ENCODE measurements at regions not wholly inside any gene's neighbourhood (a gene's known extent, or its start where the extent isn't known, plus 50 kb on each side); places are given as distances from the start of the nearest gene placed in this dataset.
A peak's percentile ranks its signal among the peaks of the same experiment; 100 is the strongest.

DNA sequence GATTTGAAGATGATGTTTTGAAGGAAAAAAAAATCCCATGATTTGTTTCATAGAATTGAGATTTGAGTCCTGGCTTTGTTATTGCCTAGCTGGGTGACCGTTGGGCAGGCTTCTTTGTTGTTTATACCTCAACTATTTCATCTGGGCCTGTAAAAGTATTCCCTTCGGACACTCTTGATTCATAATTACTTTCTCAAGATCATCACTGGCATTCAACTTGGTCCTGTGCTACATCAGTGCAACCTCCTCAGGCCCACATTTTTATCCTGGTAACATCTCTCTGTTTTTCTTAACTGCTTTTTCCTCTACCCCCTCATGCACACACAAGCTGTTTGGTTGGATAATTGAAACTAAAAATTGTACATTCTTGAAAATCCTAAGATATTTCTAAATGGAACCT lies 67.5 kb upstream of the P3H2 start:
- Histone ChIP-seq H3K36me3 (replicated peaks in 1 of 2; ENCODE audit: control insufficient read depth in 1 of 2, insufficient read depth in 2 of 2, low read length in 1 of 2) (no peaks in the 10 kb centered on the region), H3K4me2 (no peak overlapping the region), H3K9me2 (no peaks in the 10 kb centered on the region), H2AFZ (ENCODE audit: low read depth) (no peak overlapping the region), H3K9ac (no peak overlapping the region), H3K9me3 (no peaks in the 10 kb centered on the region), H3F3A (replicated peaks; ENCODE audit: insufficient read depth) (peaks cover 8% of the 10 kb centered on the region), H3K79me2 (ENCODE audit: insufficient read depth) (no peaks in the 10 kb centered on the region), H3K4me3 (ENCODE audit: low read depth in 2 of 2, low read length in 1 of 2) (no peak overlapping the region), H4K20me1 (ENCODE audit: insufficient read depth) (no peaks in the 10 kb centered on the region), H3K27ac (ENCODE audit: low read depth in 2 of 2, low read length in 1 of 2) (no peak overlapping the region), H3K27me3 (ENCODE audit: insufficient read depth) (no peaks in the 10 kb centered on the region; the same call in 1 of the 2 replicates), H3K4me1 (ENCODE audit: control insufficient read depth in 1 of 2, insufficient read depth in 2 of 2, low read depth in 1 of 2, low read length in 1 of 2) (no peaks in the 10 kb centered on the region; a peak in 1 of 4 replicates)
- ChIA-PET POLR2A (no interaction called here), CTCF (interaction anchor here (0.6 to 1.5 kb wide), 5 partner anchors 9 to 236 kb away, joined by 3 to 4 read pairs (median 3); no protein-coding TSS in a partner anchor)
- WGBS (ENCODE audit: low lambda C conversion rate) = 53% methylated on average over 2 of the region's 2 CpGs
- TF ChIP-seq RCOR1 (IDR thresholded peaks at IDR 0.05; ENCODE audit: low read length) = no peak
- no peak for TF ChIP-seq FOSL2 (IDR thresholded peaks at IDR 0.05; ENCODE audit: borderline replicate concordance, low read depth)
- no peak for TF ChIP-seq GATA2 (CRISPR knock-in tag; IDR thresholded peaks at IDR 0.05)
- no peak for TF ChIP-seq EP300 (IDR thresholded peaks at IDR 0.05; ENCODE audit: borderline replicate concordance in 1 of 2, low read depth in 1 of 2, low read length in 1 of 2)
- no peak for TF ChIP-seq SIN3A (IDR thresholded peaks at IDR 0.05; ENCODE audit: borderline replicate concordance, low read depth, low read length)
- no peak for TF ChIP-seq TEAD4 (IDR thresholded peaks at IDR 0.05; ENCODE audit: borderline replicate concordance, insufficient read depth)
- TF ChIP-seq USF2 (IDR thresholded peaks at IDR 0.05; ENCODE audit: borderline replicate concordance, low read depth, low read length) = no peak
- TF ChIP-seq RFX5 (IDR thresholded peaks at IDR 0.05; ENCODE audit: low read length) = no peak
- TF ChIP-seq NRF1 (IDR thresholded peaks at IDR 0.05; ENCODE audit: low read depth, low read length) = no peak
- TF ChIP-seq CTCF (IDR thresholded peaks at IDR 0.05) = no peak
- no peak for TF ChIP-seq TAF1 (IDR thresholded peaks at IDR 0.05; ENCODE audit: borderline replicate concordance, low read depth, low read length)
- TF ChIP-seq, protein P1, sequence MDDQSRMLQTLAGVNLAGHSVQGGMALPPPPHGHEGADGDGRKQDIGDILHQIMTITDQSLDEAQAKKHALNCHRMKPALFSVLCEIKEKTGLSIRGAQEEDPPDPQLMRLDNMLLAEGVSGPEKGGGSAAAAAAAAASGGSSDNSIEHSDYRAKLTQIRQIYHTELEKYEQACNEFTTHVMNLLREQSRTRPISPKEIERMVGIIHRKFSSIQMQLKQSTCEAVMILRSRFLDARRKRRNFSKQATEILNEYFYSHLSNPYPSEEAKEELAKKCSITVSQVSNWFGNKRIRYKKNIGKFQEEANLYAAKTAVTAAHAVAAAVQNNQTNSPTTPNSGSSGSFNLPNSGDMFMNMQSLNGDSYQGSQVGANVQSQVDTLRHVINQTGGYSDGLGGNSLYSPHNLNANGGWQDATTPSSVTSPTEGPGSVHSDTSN (IDR thresholded peaks at IDR 0.05) = no peak
- DNase-seq = no peak

GRCh38 chr3:190183121-190183520 lies 62.4 kb upstream of the P3H2 start:
- Histone ChIP-seq H3K9ac (no peak overlapping the region), H2AFZ (ENCODE audit: low read depth) (no peak overlapping the region), H3K36me3 (replicated peaks in 1 of 2; ENCODE audit: control insufficient read depth in 1 of 2, insufficient read depth in 2 of 2, low read length in 1 of 2) (no peaks in the 10 kb centered on the region), H3K4me1 (ENCODE audit: control insufficient read depth in 1 of 2, insufficient read depth in 2 of 2, low read depth in 1 of 2, low read length in 1 of 2) (no peaks in the 10 kb centered on the region; a peak in 1 of 4 replicates), H3K4me3 (ENCODE audit: low read depth in 2 of 2, low read length in 1 of 2) (no peak overlapping the region), H3F3A (replicated peaks; ENCODE audit: insufficient read depth) (peaks cover 8% of the 10 kb centered on the region), H3K4me2 (no peak overlapping the region), H3K9me2 (no peaks in the 10 kb centered on the region), H3K9me3 (no peaks in the 10 kb centered on the region), H3K27me3 (ENCODE audit: insufficient read depth) (no peaks in the 10 kb centered on the region), H3K27ac (ENCODE audit: low read depth in 2 of 2, low read length in 1 of 2) (no peak overlapping the region), H4K20me1 (ENCODE audit: insufficient read depth) (no peaks in the 10 kb centered on the region), H3K79me2 (ENCODE audit: insufficient read depth) (no peaks in the 10 kb centered on the region)
- ChIA-PET CTCF (no interaction called here), POLR2A (no interaction called here)
- TF ChIP-seq MEF2A (IDR thresholded peaks at IDR 0.05; ENCODE audit: borderline replicate concordance, low read depth) = peak; percentile 77
- TF ChIP-seq SMC3 (IDR thresholded peaks at IDR 0.05; ENCODE audit: low read depth, low read length) = no peak
- DNase-seq = no peak
- 42% methylated on average over 4 of the region's 4 CpGs for whole genome bisulfite sequencing (ENCODE audit: low lambda C conversion rate)

All from SK-N-SH (cell line).